IMR-90 (cell line): ENCODE measurements at regions not wholly inside any gene's neighbourhood (a gene's known extent, or its start where the extent isn't known, plus 50 kb on each side); places are given as distances from the start of the nearest gene placed in this dataset.

Source experiments
- ATAC-seq: fragments of 200-7000 bp; cut with Tn5 transposase; 2 replicates; pipeline ENCODE4 v1.9.1; 2020; ENCODE audit warnings: low read depth, mild to moderate bottlenecking, moderate library complexity
- BruUV-seq: library from RNA; stranded (reverse); fragments of 400-500 nt; replicated peaks from 2 replicates; lab custom pipeline; 2021; lab: Mats Ljungman, UMichigan
- CTCF ChIA-PET: fragments of 300-600 bp; formaldehyde crosslinking; extraction: SDS; loops from one replicate; lab custom pipeline; 2021; ENCODE audit warnings: antibody characterized with exemption; lab: Yijun Ruan, JAX
- POLR2A ChIA-PET: fragments of 300-600 bp; sonication (Branson Sonifier 250); formaldehyde crosslinking; loops from one replicate; lab custom pipeline; 2022; ENCODE audit warnings: antibody characterized with exemption; ENCODE audit not compliant: unreplicated experiment; lab: Charles Lee
- DNase-seq: peaks from one replicate; pipeline ENCODE4 v3.0.0; 2013
- H2AFZ ChIP-seq: replicated peaks from 2 replicates; pipeline ENCODE3; 2013; ENCODE audit warnings: low read length, mild to moderate bottlenecking; ENCODE audit not compliant: poor library complexity
- H2AK5ac ChIP-seq: 2 replicates; pipeline ENCODE4 v1.6.1; 2013; ENCODE audit warnings: low read depth, low read length, inconsistent platforms
- H2AK9ac ChIP-seq: replicated peaks from 2 replicates; pipeline ENCODE3; 2013; ENCODE audit warnings: mild to moderate bottlenecking, low read depth, low read length, moderate library complexity; ENCODE audit not compliant: poor library complexity
- H2BK120ac ChIP-seq: 2 replicates; pipeline ENCODE4 v1.6.1; 2013; ENCODE audit warnings: low read depth, low read length, inconsistent platforms
- H2BK15ac ChIP-seq: 3 replicates; pipeline ENCODE4 v1.6.1; 2013; ENCODE audit warnings: low read depth, low read length, inconsistent platforms
- H2BK20ac ChIP-seq: 2 replicates; pipeline ENCODE4 v1.6.1; 2013; ENCODE audit warnings: low read depth, mild to moderate bottlenecking, inconsistent platforms, low read length, moderate library complexity
- H2BK5ac ChIP-seq: 2 replicates; pipeline ENCODE4 v1.6.1; 2013; ENCODE audit warnings: mild to moderate bottlenecking, low read depth, low read length, inconsistent platforms; ENCODE audit not compliant: poor library complexity, severe bottlenecking
- H3K14ac ChIP-seq: replicated peaks from 2 replicates; pipeline ENCODE4 v1.6.1; 2013; ENCODE audit warnings: low read depth, low read length, inconsistent platforms
- H3K18ac ChIP-seq: 2 replicates; pipeline ENCODE4 v1.6.1; 2013; ENCODE audit warnings: low read depth, low read length, control low read depth
- H3K23ac ChIP-seq: 2 replicates; pipeline ENCODE4 v1.6.1; 2013; ENCODE audit warnings: low read depth, low read length, inconsistent platforms
- H3K27ac ChIP-seq: 2 replicates; pipeline ENCODE4 v1.5.1; 2013; ENCODE audit warnings: mild to moderate bottlenecking, control low read depth, low read length; ENCODE audit not compliant: insufficient read depth
- H3K27me3 ChIP-seq: 2 replicates; pipeline ENCODE4 v1.6.1; 2013; ENCODE audit warnings: low read length; ENCODE audit not compliant: control insufficient read depth, insufficient read depth
- H3K36me3 ChIP-seq: 2 replicates; pipeline ENCODE4 v1.6.1; 2013; ENCODE audit warnings: low read length, mixed read lengths; ENCODE audit not compliant: control insufficient read depth, insufficient read depth
- H3K4ac ChIP-seq: 2 replicates; pipeline ENCODE4 v1.6.1; 2013; ENCODE audit warnings: low read depth, low read length, inconsistent platforms
- H3K4me1 ChIP-seq: 2 replicates; pipeline ENCODE4 v1.6.1; 2013; ENCODE audit warnings: low read length, mixed read lengths; ENCODE audit not compliant: control insufficient read depth, insufficient read depth
- H3K4me2 ChIP-seq: 2 replicates; pipeline ENCODE4 v1.6.1; 2013; ENCODE audit warnings: low read depth, mild to moderate bottlenecking, control low read depth, low read length, moderate library complexity
- H3K4me3 ChIP-seq: 2 replicates; pipeline ENCODE4 v1.5.1; 2013; ENCODE audit warnings: low read depth, mild to moderate bottlenecking, control low read depth, low read length, moderate library complexity; ENCODE audit not compliant: insufficient read depth
- H3K56ac ChIP-seq: 2 replicates; pipeline ENCODE4 v1.6.1; 2013; ENCODE audit warnings: low read length, inconsistent platforms; ENCODE audit not compliant: insufficient read depth; ENCODE audit errors: extremely low read depth
- H3K79me1 ChIP-seq, 2 experiments: 2 replicates each; pipeline ENCODE4 v1.6.1; 2013; ENCODE audit warnings: low read length in 2 of 2, inconsistent platforms in 1 of 2, low read depth in 1 of 2
- H3K9ac ChIP-seq: 2 replicates; pipeline ENCODE4 v1.6.1; 2013; ENCODE audit warnings: low read depth, low read length, control low read depth
- H3K9me1 ChIP-seq: 2 replicates; pipeline ENCODE4 v1.6.1; 2013; ENCODE audit warnings: low read length, inconsistent platforms; ENCODE audit not compliant: insufficient read depth
- H3K9me3 ChIP-seq: 2 replicates; pipeline ENCODE4 v1.6.1; 2013; ENCODE audit warnings: low read length; ENCODE audit not compliant: control insufficient read depth, insufficient read depth
- H4K20me1 ChIP-seq: 2 replicates; pipeline ENCODE4 v1.6.1; 2013; ENCODE audit warnings: low read length, inconsistent platforms; ENCODE audit not compliant: insufficient read depth
- H4K5ac ChIP-seq: 2 replicates; pipeline ENCODE4 v1.6.1; 2013; ENCODE audit warnings: mild to moderate bottlenecking, low read depth, low read length, control low read depth
- H4K8ac ChIP-seq, 2 experiments: 2 replicates each; pipeline ENCODE4 v1.6.1; 2013; ENCODE audit warnings: low read depth in 2 of 2, low read length in 2 of 2, control low read depth in 1 of 2, inconsistent platforms in 1 of 2
- H4K91ac ChIP-seq: 2 replicates; pipeline ENCODE4 v1.6.1; 2013; ENCODE audit warnings: low read depth, low read length, inconsistent platforms; ENCODE audit not compliant: insufficient read depth
- BHLHE40 ChIP-seq: fragments of 150-350 bp; IDR thresholded peaks from 2 replicates; pipeline ENCODE4 v1.6.1; 2016; ENCODE audit warnings: mild to moderate bottlenecking, low read depth, low read length
- CEBPB ChIP-seq: IDR thresholded peaks from 2 replicates; pipeline ENCODE4 v1.6.1; 2012; ENCODE audit warnings: low read depth, low read length, improper control_type of control experiment
- CHD1 ChIP-seq: IDR thresholded peaks from 2 replicates; pipeline ENCODE4 v1.6.1; 2012; ENCODE audit warnings: low read depth, low read length, improper control_type of control experiment
- CTCF ChIP-seq: conservative IDR thresholded peaks from 2 replicates; pipeline ENCODE4 v1.5.1; 2012; ENCODE audit warnings: mild to moderate bottlenecking, low read depth, low read length, improper control_type of control experiment
- ELK1 ChIP-seq: fragments of 150-350 bp; IDR thresholded peaks from 2 replicates; pipeline ENCODE4 v1.6.1; 2016; ENCODE audit warnings: low read depth, mild to moderate bottlenecking, low read length, moderate library complexity, borderline replicate concordance
- FOS ChIP-seq: fragments of 150-350 bp; IDR thresholded peaks from 2 replicates; pipeline ENCODE4 v1.6.1; 2016; ENCODE audit warnings: low read depth, low read length
- MAFK ChIP-seq: IDR thresholded peaks from 2 replicates; pipeline ENCODE4 v1.6.1; 2012; ENCODE audit warnings: low read depth, low read length, improper control_type of control experiment
- MAZ ChIP-seq: IDR thresholded peaks from 2 replicates; pipeline ENCODE4 v1.6.1; 2012; ENCODE audit warnings: low read depth, mild to moderate bottlenecking, low read length, improper control_type of control experiment, moderate library complexity, borderline replicate concordance
- MXI1 ChIP-seq: IDR thresholded peaks from 2 replicates; pipeline ENCODE4 v1.6.1; 2012; ENCODE audit warnings: low read depth, mild to moderate bottlenecking, low read length, moderate library complexity, borderline replicate concordance
- NFE2L2 ChIP-seq: fragments of 150-350 bp; IDR thresholded peaks from 2 replicates; pipeline ENCODE4 v1.6.1; 2016; ENCODE audit warnings: low read depth, mild to moderate bottlenecking, low read length
- POLR2A ChIP-seq: IDR thresholded peaks from 2 replicates; pipeline ENCODE4 v1.6.1; 2012; ENCODE audit warnings: mild to moderate bottlenecking, low read depth, low read length
- RAD21 ChIP-seq: IDR thresholded peaks from 2 replicates; pipeline ENCODE4 v1.6.1; 2012; ENCODE audit warnings: low read length, improper control_type of control experiment
- RCOR1 ChIP-seq: IDR thresholded peaks from 2 replicates; pipeline ENCODE4 v1.6.1; 2012; ENCODE audit warnings: mild to moderate bottlenecking, low read length, improper control_type of control experiment; ENCODE audit not compliant: insufficient replicate concordance
- RFX5 ChIP-seq: IDR thresholded peaks from 2 replicates; pipeline ENCODE4 v1.8.0; 2012; ENCODE audit warnings: low read depth, mild to moderate bottlenecking, low read length, moderate library complexity
- SMC3 ChIP-seq: fragments of 150-350 bp; IDR thresholded peaks from 2 replicates; pipeline ENCODE4 v1.6.1; 2016; ENCODE audit warnings: low read depth, mild to moderate bottlenecking, antibody characterized with exemption, low read length, moderate library complexity
- WGBS, 2 experiments: methylation state at CpG; one replicate each; pipeline versions ENCODE4 v1.1.5 to v1.1.7; 2013; ENCODE audit warnings: missing lambda C conversion rate in 2 of 2; ENCODE audit not compliant: insufficient read length in 1 of 2; ENCODE audit errors: extremely low coverage in 2 of 2; 5-methylcytosine and 5-hydroxymethylcytosine counted together
- dilution Hi-C: fragments of 300-500 bp; cut with HindIII; formaldehyde crosslinking; loops from one replicate; pipeline ENCODE4 v1.14.3; 2018; ENCODE audit warnings: low sequenced_read_pairs; ENCODE audit not compliant: unreplicated experiment
- in situ Hi-C: fragments of 300-500 bp; cut with MboI; formaldehyde crosslinking; loops from 3 replicates; pipeline ENCODE4 v1.14.3; 2019; ENCODE audit warnings: low sequenced_read_pairs, inconsistent platforms, mixed read lengths
- intact Hi-C: fragments of 100-400 bp; cut with micrococcal nuclease; formaldehyde crosslinking; loops from 2 replicates; pipeline ENCODE4 v1.10.0; 2022
- TF ChIP-seq, protein P1 (sequence below): fragments of 150-350 bp; IDR thresholded peaks from 2 replicates; pipeline ENCODE4 v1.6.1; 2017; ENCODE audit warnings: mild to moderate bottlenecking, antibody characterized with exemption, low read length, low read depth

DNA sequence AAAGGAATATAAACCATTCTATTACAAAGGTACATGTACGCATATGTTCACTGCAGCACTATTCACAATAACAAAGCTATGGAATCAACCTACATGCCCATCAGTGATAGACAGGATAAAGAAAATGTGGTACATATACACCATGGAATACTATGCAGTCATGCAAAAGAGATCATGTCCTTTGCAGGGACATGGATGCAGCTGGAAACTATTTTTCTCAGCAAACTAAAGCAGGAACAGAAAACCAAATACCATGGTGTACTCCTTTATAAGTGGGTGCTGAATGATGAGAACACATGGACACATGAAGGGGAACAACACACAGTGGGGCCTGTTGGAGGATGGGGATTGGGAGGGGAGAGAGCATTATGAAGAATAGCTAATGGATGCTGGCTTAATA lies 104.6 kb upstream of the CENPW start:
- Histone ChIP-seq H3K14ac (no peak overlapping the region), H4K20me1 (no peaks in the 10 kb centered on the region), H3K9me3 (no peaks in the 10 kb centered on the region), H3K56ac (no peak overlapping the region), H2AK5ac (no peak overlapping the region), H3K4me2 (no peak overlapping the region), H2BK120ac (no peak overlapping the region), H2AK9ac (no peak overlapping the region), H3K23ac (no peak overlapping the region), H3K4me3 (no peak overlapping the region), H2BK20ac (no peak overlapping the region), H3K4me1 (no peaks in the 10 kb centered on the region), H4K8ac (no peak overlapping the region), H4K5ac (no peak overlapping the region), H3K36me3 (no peaks in the 10 kb centered on the region), H4K91ac (no peak overlapping the region), H3K9ac (no peak overlapping the region), H3K4ac (no peak overlapping the region), H3K27me3 (no peaks in the 10 kb centered on the region), H2BK15ac (no peak overlapping the region), H3K9me1 (no peaks in the 10 kb centered on the region), H2AFZ (no peak overlapping the region), H3K18ac (no peak overlapping the region), H2BK5ac (no peak overlapping the region), H3K79me1 (no peaks in the 10 kb centered on the region), H3K27ac (no peak overlapping the region)
- dilution Hi-C loops = no loop called here
- CTCF ChIA-PET = no interaction called here
- in situ Hi-C loops = no loop called here
- intact Hi-C loops = no loop called here
- DNase-seq = no peak
- no CpG with 5 or more reads among the region's 1 CpG for WGBS, 2 experiments
- no TSS peak for BruUV-seq
- POLR2A ChIA-PET = no interaction called here
- no peak for ATAC-seq
- TF ChIP-seq CTCF = no peak
- no peak for TF ChIP-seq MXI1
- no peak for TF ChIP-seq MAZ
- TF ChIP-seq FOS = no peak
- no peak for TF ChIP-seq CEBPB
- no peak for TF ChIP-seq CHD1
- no peak for TF ChIP-seq NFE2L2
- no peak for TF ChIP-seq RCOR1
- no peak for TF ChIP-seq BHLHE40
- TF ChIP-seq RFX5 = no peak
- TF ChIP-seq MAFK = no peak
- no peak for TF ChIP-seq RAD21
- TF ChIP-seq, protein P1, sequence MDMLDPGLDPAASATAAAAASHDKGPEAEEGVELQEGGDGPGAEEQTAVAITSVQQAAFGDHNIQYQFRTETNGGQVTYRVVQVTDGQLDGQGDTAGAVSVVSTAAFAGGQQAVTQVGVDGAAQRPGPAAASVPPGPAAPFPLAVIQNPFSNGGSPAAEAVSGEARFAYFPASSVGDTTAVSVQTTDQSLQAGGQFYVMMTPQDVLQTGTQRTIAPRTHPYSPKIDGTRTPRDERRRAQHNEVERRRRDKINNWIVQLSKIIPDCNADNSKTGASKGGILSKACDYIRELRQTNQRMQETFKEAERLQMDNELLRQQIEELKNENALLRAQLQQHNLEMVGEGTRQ = no peak
- no peak for TF ChIP-seq ELK1
- no peak for TF ChIP-seq POLR2A
- TF ChIP-seq SMC3 = no peak
